Astrocyte (in vitro differentiated cells and primary cell): ENCODE measurements at regions not wholly inside any gene's neighbourhood (a gene's known extent, or its start where the extent isn't known, plus 50 kb on each side); places are given as distances from the start of the nearest gene placed in this dataset.
A peak's percentile ranks its signal among the peaks of the same experiment; 100 is the strongest.

Experiments used
- DNase-seq: peaks from one replicate; pipeline ENCODE4 v3.0.0-alpha.2; 2010; ENCODE audit warnings: low read depth
- FAIRE-seq: peaks from 2 replicates; lab custom pipeline; 2011; peaks lifted over from hg19 to GRCh38; lab: Jason Lieb, UNC
- H2AFZ ChIP-seq: 2 replicates; pipeline ENCODE4 v1.6.0; 2012; ENCODE audit warnings: low read depth, low read length, inconsistent platforms
- H3K27ac ChIP-seq: 2 replicates; pipeline ENCODE4 v1.5.1; 2011; ENCODE audit warnings: low read depth, low read length, inconsistent platforms
- H3K27me3 ChIP-seq: 2 replicates; pipeline ENCODE4 v1.6.0; 2011; ENCODE audit warnings: low read length, inconsistent platforms; ENCODE audit not compliant: insufficient read depth
- H3K36me3 ChIP-seq: 2 replicates; pipeline ENCODE4 v1.5.1; 2011; ENCODE audit warnings: low read length, inconsistent platforms; ENCODE audit not compliant: insufficient read depth
- H3K4me1 ChIP-seq: 2 replicates; pipeline ENCODE4 v1.5.1; 2011; ENCODE audit warnings: low read length, inconsistent platforms; ENCODE audit not compliant: insufficient read depth
- H3K4me2 ChIP-seq: 2 replicates; pipeline ENCODE4 v1.6.0; 2012; ENCODE audit warnings: low read length, inconsistent platforms
- H3K4me3 ChIP-seq: 2 replicates; pipeline ENCODE4 v1.5.1; 2011; ENCODE audit warnings: low read depth, mild to moderate bottlenecking, low read length, inconsistent platforms; ENCODE audit not compliant: insufficient read depth
- H3K79me2 ChIP-seq: 2 replicates; pipeline ENCODE4 v1.6.0; 2012; ENCODE audit warnings: mild to moderate bottlenecking, low read length, inconsistent platforms; ENCODE audit not compliant: insufficient read depth
- H3K9ac ChIP-seq: 2 replicates; pipeline ENCODE4 v1.6.0; 2012; ENCODE audit warnings: mild to moderate bottlenecking, low read length, inconsistent platforms
- H3K9me3 ChIP-seq: 2 replicates; pipeline ENCODE4 v1.5.1; 2012; ENCODE audit warnings: low read depth, mild to moderate bottlenecking, low read length, inconsistent platforms; ENCODE audit not compliant: insufficient read depth
- H4K20me1 ChIP-seq: 2 replicates; pipeline ENCODE4 v1.6.0; 2012; ENCODE audit warnings: low read length, inconsistent platforms; ENCODE audit not compliant: insufficient read depth
- H3K27ac Mint-ChIP-seq: one replicate; pipeline ENCODE4 v1.8.0; 2021; ENCODE audit warnings: mild to moderate bottlenecking, mixed read lengths; ENCODE audit not compliant: unreplicated experiment
- H3K27me3 Mint-ChIP-seq: one replicate; pipeline ENCODE4 v1.8.0; 2021; ENCODE audit warnings: low read depth, mixed read lengths; ENCODE audit not compliant: unreplicated experiment
- H3K36me3 Mint-ChIP-seq: one replicate; pipeline ENCODE4 v1.8.0; 2021; ENCODE audit warnings: low read depth, mixed read lengths; ENCODE audit not compliant: unreplicated experiment
- H3K4me1 Mint-ChIP-seq: one replicate; pipeline ENCODE4 v1.8.0; 2021; ENCODE audit warnings: low read depth, mixed read lengths; ENCODE audit not compliant: unreplicated experiment
- H3K4me3 Mint-ChIP-seq: one replicate; pipeline ENCODE4 v1.8.0; 2021; ENCODE audit warnings: mild to moderate bottlenecking, moderate library complexity, mixed read lengths; ENCODE audit not compliant: unreplicated experiment
- H3K9me3 Mint-ChIP-seq: one replicate; pipeline ENCODE4 v1.8.0; 2021; ENCODE audit warnings: mild to moderate bottlenecking, mixed read lengths; ENCODE audit not compliant: unreplicated experiment
- CTCF ChIP-seq: IDR thresholded peaks from 2 replicates; pipeline ENCODE4 v1.5.1; 2011; ENCODE audit warnings: low read depth, mild to moderate bottlenecking, inconsistent platforms, low read length, moderate library complexity; ENCODE audit not compliant: insufficient read depth
- EZH2 ChIP-seq: IDR thresholded peaks from 2 replicates; pipeline ENCODE4 v1.6.1; 2012; ENCODE audit warnings: mild to moderate bottlenecking, low read length, inconsistent platforms; ENCODE audit not compliant: insufficient read depth

DNA sequence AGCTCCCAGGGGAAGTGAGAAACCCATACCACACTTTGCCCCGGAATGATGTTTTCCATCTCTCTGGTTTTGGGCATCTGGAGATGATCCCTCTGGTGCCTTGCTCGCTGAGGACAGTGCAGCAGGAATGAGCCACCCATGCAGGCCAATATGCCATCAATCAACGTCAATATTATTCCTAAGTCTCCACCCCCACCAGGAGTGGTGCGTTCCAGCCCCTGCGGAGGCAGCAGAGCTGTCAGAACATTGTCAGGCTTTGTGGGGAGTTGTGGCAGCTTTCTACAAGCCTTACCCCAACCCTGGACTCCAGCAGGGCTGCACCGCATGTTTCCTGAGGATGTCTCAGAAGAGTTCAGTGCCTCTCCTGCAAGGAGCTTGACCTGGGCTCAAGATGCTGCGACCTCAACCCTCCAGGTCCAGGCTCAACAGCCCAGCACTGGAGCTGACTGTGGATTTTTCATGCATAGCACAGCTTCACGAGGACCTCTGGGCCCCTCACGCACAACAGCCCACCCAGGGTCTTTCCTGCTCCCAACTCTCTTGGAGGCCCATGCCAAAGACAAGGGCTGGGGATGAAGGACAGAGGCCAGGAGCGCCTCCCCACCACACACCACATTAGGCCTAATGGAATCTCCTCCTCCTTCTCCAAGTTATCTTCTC lies 67.5 kb downstream of the PSMG1 start:
- Histone ChIP-seq H4K20me1 (no peaks in the 10 kb centered on the region), H3K4me3 (no peak overlapping the region), H3K4me2 (peak overlapping the region; percentile 69), H3K36me3 (no peaks in the 10 kb centered on the region), H3K9me3 (no peaks in the 10 kb centered on the region), H3K27me3 (no peaks in the 10 kb centered on the region), H2AFZ (no peak overlapping the region), H3K4me1 (peaks cover 25% of the 10 kb centered on the region), H3K79me2 (no peaks in the 10 kb centered on the region), H3K27ac (peak overlapping the region; percentile 32), H3K9ac (peak overlapping the region; percentile 15)
- no peaks in the 10 kb centered on the region for H3K36me3 Mint-ChIP-seq
- no peak overlapping the region for H3K4me3 Mint-ChIP-seq
- peaks cover 5% of the 10 kb centered on the region for H3K9me3 Mint-ChIP-seq
- peaks cover 26% of the 10 kb centered on the region for H3K4me1 Mint-ChIP-seq
- peaks cover 7% of the 10 kb centered on the region for H3K27me3 Mint-ChIP-seq
- peak; percentile 14 for DNase-seq
- no peak overlapping the region for H3K27ac Mint-ChIP-seq
- TF ChIP-seq EZH2 (no peak), CTCF (no peak)
- FAIRE-seq, result no peak

- DNase-seq (peak; percentile 71), FAIRE-seq (peak; percentile 56)
- Histone ChIP-seq H3K4me1 (peaks cover 25% of the 10 kb centered on the region), H3K9me3 (no peaks in the 10 kb centered on the region), H3K9ac (peak overlapping the region; percentile 19), H3K79me2 (no peaks in the 10 kb centered on the region), H4K20me1 (no peaks in the 10 kb centered on the region), H3K36me3 (no peaks in the 10 kb centered on the region), H2AFZ (no peak overlapping the region), H3K27me3 (no peaks in the 10 kb centered on the region), H3K4me3 (no peak overlapping the region), H3K4me2 (peak overlapping the region; percentile 69), H3K27ac (peak overlapping the region; percentile 32)
- peaks cover 2% of the 10 kb centered on the region for H3K9me3 Mint-ChIP-seq
- H3K4me1 Mint-ChIP-seq, result peaks cover 22% of the 10 kb centered on the region
- H3K27me3 Mint-ChIP-seq, result peaks cover 10% of the 10 kb centered on the region
- no peak overlapping the region for H3K4me3 Mint-ChIP-seq
- no peak for TF ChIP-seq EZH2
- TF ChIP-seq CTCF, result no peak
- no peaks in the 10 kb centered on the region for H3K36me3 Mint-ChIP-seq
- H3K27ac Mint-ChIP-seq, result peak overlapping the region; percentile 55
These were observed 68.2 kb downstream of the PSMG1 start for GRCh38 chr21:39114871-39115575.
